DMS153 (cell line): ENCODE measurements at regions not wholly inside any gene's neighbourhood (a gene's known extent, or its start where the extent isn't known, plus 50 kb on each side); places are given as distances from the start of the nearest gene placed in this dataset.

Source experiments
- DNase-seq: peaks from one replicate; lab custom pipeline; 2025; lab: John Stamatoyannopoulos, UW

DNA sequence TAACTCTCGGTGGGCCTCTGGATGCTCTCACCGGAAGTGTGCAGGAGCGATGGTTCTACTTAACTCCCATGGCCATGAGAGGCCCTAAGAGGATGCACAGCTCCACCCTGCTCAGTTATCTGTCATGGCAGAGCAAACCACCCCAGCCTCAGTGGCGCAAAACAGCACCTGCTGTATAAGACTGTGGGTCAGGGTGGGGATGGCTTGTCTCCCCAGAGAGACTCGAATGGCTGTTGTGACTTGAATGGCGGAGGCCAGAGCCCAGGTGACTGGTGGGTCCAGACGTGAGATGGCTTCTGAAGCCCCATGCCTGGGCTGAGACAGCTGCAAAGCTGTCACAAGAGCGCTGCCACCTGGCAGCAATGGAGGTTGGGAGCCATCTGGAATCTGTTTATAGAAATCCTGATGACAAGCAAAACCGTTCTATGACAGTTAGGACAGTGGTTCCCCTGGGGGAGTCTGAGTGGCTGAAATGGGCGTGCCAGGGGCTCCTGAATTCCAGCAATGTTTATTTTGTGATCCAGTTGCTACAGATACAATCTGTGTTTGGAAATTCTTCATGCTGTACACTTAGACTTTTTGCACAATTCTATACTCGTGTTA is 490.5 kb downstream of the TCERG1L start:
- peak; percentile 36 for DNase-seq

DNA sequence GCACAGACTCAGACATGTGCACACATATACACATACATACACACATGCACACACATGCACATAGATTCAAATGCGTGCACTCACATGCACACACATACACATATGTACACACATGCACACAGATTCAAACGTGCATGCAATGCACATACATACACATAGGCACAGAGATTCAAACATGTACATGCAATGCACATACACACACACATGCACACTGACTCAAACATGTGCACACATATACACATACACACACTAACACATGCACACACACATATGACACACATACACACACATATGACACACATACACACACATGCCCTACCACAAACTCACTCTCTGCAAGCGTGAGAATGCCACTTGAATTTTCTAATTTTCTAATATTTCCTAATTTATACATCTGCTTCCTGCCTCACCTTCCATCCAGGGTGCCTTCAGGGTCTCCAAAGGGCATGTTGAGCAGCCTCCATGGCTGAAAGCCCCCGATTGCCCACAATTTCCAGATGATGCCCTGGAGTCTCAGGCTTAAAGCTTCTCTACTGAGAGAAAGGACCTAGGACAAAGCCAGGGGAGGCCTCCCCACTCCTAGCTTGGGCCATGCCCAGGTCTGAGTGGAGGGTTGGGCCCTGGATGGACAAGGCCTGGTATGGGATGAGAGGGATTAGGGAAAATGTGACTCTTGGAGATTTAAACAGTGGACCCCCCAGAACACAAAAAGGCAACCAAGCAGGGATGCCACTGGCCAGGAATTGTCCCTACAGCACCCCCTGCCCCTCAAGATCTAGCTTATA is 487.1 kb downstream of the TCERG1L start:
- no peak for DNase-seq

DNA sequence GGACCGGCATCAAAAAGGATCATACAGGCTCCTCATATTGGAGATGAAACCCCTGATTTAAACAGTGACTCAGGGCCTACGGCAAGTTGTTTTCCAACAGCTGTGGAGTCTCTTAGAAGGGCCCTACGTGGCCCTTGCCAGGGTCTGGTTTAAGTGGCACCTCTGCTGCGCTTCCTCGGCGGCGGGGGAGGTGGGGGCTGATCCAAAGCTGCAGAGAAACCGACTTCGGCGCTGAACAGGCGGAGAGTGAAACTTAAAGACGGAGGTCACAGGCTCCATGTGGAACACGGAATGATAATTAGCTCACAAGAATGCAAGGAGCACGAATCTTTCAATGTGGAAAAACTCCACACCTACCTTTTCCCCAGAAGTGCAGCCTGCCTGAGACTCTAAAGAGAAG is 477.9 kb downstream of the TCERG1L start:
- DNase-seq: no peak

DNA sequence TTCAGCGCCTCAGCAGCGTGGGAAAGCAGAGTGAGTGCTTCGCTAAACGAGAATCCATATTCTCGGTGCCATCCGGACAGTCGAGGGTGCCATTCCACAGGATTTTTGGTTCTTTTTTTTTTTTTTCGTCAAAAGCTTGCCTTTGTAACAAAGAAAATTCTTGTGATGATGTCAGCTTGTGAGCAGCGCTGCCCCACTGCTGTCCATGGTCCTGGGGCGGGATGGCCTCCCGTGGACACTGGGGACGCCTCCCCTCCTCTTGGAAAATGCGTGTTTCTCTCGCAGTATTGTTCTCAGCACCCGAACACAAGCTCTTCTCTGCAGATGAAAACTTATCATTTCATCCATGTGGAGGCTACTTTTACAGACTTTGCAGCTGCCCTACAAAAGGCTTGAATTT is 477.4 kb downstream of the TCERG1L start:
- DNase-seq: no peak

DNA sequence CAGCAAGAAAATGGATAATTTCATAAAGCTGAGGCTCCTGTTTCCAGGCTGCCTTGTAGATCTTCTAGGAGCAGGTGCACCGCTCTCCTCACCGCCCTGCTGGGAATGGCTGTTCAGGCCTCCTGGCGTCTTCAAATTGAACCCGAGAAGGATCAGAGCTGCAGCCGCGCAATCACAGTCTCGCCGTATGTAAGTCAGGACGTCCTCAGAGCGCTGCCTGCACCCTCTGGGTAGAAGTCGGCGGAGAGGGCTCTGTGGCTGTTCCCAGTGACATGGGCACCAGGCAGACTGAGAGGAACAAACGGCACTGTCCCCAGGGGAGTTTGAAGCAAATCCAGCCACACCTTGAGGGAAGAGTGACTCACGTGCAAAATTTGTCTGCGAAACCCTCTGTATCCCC is 476.9 kb downstream of the TCERG1L start:
- no peak for DNase-seq

DNA sequence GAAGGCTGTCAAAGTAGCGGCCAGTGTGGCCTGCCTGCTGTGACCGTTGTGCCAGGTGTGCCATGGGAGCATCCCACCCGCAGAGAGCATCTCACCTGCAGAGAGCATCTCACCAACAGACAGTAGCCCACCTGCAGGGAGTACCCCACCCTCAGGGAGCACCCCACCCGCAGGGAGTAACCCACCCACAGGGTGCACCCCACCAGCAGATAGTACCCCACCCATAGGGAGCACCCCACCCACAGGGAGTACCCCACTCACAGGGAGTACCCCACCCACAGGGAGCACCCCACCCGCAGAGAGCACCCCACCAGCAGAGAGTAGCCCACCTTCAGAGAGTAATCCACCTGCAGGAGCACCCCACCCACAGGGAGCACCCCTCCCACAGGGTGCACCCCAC is 476.5 kb downstream of the TCERG1L start:
- no peak for DNase-seq

DNA sequence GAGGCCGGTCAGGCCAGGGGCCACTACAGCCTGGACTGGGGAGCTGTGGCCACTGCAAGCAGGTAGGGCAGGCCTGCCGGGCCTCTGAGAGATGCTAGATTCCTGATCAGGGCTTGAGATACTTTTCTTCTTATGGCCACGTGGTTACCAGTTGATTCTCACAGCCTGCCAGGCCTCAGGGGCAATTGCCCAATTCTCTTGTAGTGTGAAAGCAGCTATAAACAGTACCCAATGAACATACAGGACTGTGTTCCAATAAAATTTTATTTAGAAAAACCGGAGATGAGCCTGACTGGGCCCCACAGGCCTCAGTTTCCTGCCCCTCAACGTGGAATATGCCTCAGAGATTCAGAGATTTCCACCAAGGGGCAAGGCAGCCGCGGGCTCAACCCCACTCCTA is 475.2 kb downstream of the TCERG1L start:
- no peak for DNase-seq

DNA sequence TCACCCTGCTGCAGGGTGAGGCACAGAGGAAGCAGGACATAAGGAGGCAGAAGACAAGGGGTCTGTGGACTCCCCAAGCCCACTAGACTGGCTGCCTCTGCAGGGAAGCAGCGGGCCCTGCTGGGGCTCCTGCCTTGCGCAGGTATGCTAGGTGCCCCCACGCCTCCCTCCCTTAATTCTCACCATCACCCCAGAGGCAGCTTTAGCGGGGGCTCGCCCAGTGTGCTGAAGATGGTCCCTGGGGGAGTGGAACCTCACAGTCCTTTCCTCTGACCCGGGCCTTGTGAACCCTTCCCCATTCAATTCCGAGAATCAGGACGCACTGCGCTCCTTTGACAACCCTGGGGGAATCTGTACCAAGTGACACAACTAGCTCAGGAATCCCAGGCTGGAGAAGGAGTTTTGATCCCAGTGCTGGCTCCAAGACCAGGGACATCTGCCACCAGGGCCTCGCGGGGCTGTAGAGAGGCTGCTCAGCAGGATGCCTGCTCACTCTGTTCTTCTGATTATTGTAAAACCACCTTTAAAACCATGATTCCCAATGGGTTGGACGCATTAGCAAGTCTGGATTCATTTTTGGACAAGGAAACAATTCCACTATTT is 468.4 kb downstream of the TCERG1L start:
- no peak for DNase-seq

DNA sequence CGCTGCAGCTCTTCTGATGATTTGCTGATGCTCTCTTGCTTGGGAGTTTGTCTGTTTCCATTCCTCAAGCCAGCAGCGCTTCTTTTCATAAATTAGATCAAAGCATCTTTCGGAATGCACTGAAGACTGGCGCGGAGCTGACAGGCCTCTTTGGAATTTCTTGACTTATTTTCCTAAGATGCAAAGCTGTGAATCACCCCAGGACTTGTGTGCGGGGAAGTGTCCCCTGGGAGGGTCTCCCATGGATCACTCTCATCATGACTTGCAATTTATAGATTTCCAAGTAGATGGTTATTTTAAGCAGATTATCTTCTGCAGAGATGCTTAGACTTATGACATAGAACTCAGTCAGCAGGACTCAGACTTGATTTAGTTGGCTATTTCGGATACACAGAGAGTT is 467.2 kb downstream of the TCERG1L start:
- no peak for DNase-seq

DNA sequence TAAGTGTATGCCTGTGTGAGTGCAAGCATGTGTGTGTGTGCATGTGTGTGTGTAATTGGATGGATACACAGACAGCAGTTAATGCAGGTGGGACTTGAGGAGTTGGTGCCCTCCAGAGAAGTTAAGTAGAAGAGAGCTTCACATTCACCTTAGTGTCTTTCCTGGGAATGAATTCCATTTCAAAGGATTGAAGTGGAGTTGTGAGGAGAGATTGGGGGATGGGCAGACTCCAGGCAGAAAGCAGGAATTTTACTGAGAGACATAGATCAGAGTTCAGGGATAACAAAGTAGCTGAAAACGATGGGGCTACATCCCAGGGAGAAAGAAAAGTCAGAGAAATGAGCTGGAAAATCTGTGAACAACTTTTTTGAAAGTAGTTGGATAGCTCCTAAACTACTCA is 464.4 kb downstream of the TCERG1L start:
- DNase-seq: no peak

DNA sequence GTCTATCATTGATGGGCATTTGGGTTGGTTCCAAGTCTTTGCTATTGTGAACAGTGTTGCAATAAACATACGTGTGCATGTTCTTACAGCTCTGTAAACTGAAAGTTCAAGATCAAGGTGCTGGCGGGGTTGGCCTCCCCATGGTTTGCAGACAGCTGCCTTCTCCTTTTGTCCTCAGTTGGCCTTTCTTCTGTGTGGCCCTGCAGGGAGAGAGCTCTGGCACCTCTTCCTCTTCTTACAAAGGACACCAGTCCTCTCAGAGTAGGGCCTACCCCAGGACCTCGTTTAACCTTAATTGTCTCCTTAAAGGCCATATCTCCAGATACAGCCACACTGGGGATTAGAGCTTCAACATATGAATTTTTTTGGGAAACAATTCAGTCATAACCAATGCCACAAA is 462.7 kb downstream of the TCERG1L start:
- DNase-seq: no peak

DNA sequence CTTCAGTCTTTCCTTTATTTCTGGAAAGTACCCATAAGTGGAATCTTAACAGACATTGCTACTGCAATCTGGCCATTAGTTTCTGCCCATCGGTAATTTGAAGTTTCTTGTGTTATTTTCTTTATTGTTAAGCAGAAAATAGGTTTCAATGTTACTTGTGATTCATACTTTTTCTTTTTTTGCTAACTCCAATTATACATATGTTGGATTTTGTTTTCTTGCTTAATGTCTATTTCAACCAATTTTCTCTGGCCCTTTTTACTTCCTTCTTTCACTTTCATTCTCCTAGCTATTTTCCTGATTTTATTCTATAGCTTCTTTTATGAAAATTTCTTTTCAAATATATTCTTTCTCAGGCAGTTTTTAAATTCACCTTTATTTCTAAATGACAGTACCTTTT is 457.4 kb downstream of the TCERG1L start:
- DNase-seq: no peak

DNA sequence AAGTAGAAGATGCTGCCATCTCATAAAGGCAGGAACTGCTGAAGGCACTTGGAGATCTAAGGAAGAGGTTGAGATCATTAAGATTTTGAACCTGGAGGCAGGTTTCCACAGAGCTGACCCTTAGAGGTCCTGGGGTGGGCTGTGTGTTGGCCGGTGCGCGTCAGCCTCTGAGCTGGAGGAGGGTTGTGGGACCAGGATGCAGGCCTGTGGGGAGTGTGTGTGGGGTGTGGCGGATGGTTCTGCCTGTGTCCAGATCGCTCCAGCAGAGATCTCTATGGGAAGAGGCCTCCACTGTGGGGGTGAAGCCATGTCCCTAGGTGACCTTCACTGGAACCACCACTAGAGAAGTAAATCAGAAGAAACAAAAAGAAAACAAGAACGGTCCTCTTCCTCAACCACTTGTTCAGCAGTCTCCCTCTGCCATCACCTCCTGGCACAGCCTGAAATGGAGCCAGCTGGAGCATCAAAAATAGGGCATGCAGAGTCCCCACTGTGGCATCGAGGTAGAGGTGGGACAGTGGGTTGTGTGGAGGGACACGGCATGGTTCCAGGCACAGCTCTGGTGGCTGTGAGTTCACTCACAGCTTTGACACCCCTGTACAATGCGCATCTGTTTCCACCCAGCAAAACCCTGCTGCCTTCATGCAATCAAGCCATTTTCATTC is 453.8 kb downstream of the TCERG1L start:
- no peak for DNase-seq

DNA sequence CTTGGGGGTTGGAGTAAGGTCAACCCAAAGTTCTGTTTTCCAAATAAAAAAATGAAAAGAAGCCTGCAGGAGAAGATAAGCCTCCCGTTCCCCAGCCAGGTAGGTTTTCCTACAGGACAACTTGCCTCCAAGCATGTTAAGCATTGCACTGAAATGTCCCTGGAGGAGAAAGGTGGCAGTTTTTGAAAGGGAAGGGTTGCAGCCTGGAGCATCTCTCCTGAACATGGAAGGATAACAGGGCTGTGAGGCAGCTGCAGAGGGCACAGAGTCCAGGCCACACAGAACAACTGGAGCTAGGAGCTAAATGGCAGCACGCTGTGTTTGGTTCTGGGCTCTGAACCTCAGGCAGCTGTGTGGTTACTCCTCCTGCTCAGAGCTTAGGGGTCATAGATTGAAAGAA is 452.9 kb downstream of the TCERG1L start:
- DNase-seq: no peak

DNA sequence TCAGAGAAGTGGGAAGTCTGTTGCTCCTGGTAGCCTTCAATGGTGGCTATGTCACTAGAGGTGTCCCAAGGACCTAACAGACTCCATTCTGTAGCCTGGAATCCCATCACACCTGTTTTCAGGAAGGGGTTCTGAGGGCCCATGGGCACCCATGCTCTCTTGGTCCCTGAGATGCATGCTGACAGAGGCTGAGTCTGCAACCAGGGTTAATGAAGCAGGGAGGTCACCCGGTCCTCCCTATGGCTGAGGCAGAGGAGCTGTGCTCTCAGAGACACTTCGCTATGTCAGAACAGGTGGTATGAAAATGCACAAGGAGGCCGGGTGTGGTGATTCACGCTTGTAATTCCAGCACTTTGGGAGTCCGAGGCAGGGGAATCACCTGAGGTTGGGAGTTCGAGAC is 452.1 kb downstream of the TCERG1L start:
- no peak for DNase-seq

DNA sequence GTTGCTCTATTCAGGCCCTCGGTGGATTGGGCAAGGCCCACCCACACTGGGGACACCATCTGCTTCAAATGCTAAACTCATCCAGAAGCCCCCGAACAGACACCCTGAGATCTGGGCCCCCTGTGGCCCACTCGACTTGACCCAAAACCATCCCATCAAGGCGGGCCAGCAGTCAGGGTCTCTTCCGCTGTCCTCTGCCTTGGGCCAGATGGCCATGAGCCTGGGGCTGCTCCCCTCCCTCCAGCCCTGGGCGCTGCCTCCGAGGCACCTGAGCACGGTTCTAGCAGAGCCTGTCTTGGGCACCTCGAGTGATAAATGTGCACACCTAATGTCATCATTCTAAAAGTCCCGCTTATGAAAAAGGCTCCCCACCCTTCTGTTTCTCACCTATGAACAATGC is 449.4 kb downstream of the TCERG1L start:
- DNase-seq: no peak

DNA sequence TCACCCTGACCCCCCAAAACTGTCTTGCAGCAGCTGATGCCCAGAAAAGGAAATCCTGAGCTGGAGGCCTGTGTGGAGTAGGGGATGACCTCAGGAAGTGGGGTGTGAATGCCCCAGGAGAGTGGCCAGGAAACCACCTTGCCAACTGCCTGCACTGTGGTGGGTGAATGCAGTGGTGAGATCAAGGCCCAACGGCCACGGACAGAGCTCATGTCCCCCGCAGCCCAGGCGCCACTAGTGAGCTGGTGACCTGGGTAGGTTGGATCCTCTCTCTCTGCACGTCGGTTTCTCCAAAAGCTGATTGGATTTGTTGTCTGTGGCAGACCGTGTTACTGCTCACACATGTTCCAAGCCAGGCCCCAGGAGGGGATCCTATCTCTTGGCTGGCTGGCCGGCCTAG is 448.9 kb downstream of the TCERG1L start:
- no peak for DNase-seq

DNA sequence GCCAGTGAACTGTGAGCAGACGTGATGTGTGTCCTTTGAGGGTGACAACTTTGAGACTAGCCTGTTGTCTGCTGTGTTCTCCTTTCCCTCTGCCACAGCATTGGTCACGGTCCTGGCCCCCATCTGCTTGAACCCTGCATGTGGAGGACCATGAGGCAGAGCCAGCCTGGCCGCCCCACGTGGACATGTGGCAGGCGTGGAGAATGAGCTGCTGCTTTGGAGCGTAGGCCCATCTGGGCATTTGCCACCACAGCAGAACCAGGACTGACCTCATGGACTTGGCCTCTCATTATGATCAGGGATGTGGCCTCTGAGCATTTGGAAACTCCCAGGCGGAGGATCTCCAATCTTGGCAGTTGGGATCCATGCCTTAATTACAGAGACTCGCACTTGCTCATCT is 448.5 kb downstream of the TCERG1L start:
- DNase-seq: no peak

DNA sequence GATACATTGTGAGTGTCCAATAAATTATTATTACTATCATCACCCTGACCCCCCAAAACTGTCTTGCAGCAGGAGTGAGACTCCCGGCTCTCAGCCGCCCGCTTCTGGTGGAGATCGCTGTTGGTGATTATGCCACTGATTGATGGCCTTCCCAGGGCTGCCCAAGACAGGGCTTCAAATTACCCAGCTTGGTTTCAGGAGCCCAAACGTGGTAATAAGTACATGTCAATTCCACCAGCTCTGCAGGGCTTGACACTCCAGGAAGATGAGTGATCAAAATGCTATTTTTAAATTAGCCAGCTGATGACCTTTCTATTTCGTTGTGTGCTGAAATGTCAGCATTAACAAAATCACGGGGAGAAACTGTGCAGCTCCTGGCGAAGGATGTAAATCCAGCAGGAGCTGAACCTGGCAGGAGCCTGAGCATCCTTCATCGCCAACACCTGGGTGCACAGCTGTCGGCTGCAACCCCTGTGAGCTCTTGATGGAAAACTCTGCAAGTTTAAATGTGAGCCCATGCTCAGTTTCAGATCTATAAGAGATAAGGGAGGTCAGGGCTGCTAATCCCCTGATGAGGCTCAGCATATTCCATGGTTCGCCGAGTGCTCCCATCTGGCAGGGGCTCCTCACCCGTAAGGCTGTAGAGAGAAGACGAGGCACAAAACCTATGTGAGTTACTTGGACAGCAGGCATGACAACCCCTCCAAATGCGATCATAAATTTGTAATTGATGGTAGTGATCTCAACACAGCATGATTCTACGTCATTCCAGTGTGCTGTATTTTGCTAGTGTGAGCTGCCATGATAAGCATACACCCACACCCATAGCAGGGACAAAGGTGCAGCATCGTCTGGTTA is 446.3 kb downstream of the TCERG1L start:
- DNase-seq: no peak

DNA sequence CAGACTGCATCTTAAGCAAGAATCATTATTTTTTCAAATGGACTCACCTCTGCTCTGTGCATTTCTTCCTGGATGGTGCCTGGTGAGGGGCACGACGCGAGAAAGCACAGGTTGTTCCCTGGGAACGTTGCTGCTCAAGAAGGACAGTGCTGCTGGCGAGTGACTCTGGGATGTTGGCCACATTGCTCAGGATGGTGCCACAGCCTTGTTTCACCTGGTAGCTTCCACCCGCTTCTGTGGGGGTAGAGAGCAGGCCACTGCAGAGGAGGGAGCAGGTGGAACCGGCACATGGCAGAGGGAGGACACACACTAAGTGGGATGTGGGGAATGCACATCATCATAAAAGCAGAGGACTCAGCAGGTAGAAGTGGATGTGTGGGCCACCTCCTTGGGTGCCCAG is 444.7 kb downstream of the TCERG1L start:
- DNase-seq: no peak

DNA sequence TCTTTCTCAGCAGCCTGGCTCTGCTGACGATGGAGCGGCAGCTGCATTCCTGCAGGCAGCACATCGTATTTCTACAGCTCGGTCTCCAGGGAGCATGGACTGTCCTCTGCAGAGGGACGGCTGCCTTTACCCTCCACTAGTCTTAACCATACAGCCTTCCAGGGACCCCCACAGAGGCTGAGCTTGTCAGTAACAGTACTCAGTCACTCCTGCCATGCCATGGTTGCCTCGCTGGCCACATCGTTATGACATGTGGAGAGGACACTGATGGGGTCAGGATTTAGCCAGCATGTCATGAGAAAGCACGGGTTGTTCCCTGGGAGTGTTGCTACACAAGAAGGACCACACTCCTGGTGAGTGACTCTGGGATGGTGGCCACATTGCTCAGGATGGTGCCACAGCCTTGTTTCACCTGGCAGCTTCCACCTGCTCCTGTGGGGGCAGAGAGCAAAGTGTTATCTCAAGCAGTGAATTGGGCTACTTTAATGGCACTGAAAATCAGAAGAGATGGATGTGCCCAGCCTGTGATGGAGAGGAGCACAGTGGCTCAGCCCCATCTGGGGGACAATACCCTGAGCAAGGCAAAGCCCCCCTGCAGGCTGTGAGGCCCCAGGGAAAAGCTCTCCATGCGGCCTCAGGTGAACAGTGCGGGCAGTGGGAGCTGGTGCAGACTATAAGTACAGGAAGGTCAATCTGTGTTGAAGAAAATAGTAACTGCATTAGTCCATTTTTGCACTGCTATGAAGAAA is 443.9 kb downstream of the TCERG1L start:
- DNase-seq: no peak
